ENCODE measurements at regions not wholly inside any gene's neighbourhood (a gene's known extent, or its start where the extent isn't known, plus 50 kb on each side); places are given as distances from the start of the nearest gene placed in this dataset.

GRCh38 chr18:40417501-40417900 lies 1537.5 kb upstream of the PIK3C3 start:
- Histone ChIP-seq H3K4me2 (ENCODE audit: insufficient read depth in 1 of 2, low read depth in 2 of 2, low read length in 2 of 2) (no peak overlapping the region), H3K4me1 (replicated peaks in 1 of 4; ENCODE audit: control insufficient read depth in 3 of 4, insufficient read depth in 4 of 4, low read length in 3 of 4) (no peaks in the 10 kb centered on the region), H2BK15ac (ENCODE audit: low read length) (no peak overlapping the region), H3K56ac (replicated peaks; ENCODE audit: insufficient read length, low read depth, low read length) (no peak overlapping the region), H3K9ac (replicated peaks in 1 of 4; ENCODE audit: extremely low read depth in 1 of 4, low read depth in 3 of 4, low read length in 3 of 4) (no peak overlapping the region), H3K4ac (replicated peaks; ENCODE audit: insufficient read length, low read depth, low read length) (no peak overlapping the region), H2BK12ac (ENCODE audit: low read depth, low read length) (no peak overlapping the region), H2BK20ac (ENCODE audit: low read length) (no peak overlapping the region), H3K9me3 (ENCODE audit: insufficient read depth in 2 of 2, low read depth in 1 of 2, low read length in 1 of 2) (no peaks in the 10 kb centered on the region), H3K18ac (ENCODE audit: extremely low read depth, low read length) (no peak overlapping the region), H4K91ac (replicated peaks; ENCODE audit: insufficient read length, low read length) (no peak overlapping the region), H2BK5ac (ENCODE audit: low read depth, low read length) (no peak overlapping the region), H3K14ac (ENCODE audit: insufficient read length) (no peak overlapping the region), H3K23me2 (ENCODE audit: low read depth, low read length) (no peaks in the 10 kb centered on the region), H3K27me3 (replicated peaks in 1 of 4; ENCODE audit: control insufficient read depth in 3 of 4, extremely low read depth in 1 of 4, insufficient read depth in 3 of 4, low read length in 3 of 4) (no peaks in the 10 kb centered on the region), H2AK5ac (ENCODE audit: low read depth, low read length) (no peak overlapping the region), H2AFZ (ENCODE audit: low read length) (no peak overlapping the region), H3K36me3 (ENCODE audit: control insufficient read depth in 2 of 4, insufficient read depth in 4 of 4, low read length in 3 of 4) (no peaks in the 10 kb centered on the region), H3K23ac (ENCODE audit: insufficient read length) (no peak overlapping the region), H3K27ac (ENCODE audit: low read depth, low read length) (no peak overlapping the region), H3K4me3 (ENCODE audit: extremely low read depth in 1 of 4, insufficient read depth in 2 of 4, low read depth in 3 of 4, low read length in 4 of 4) (no peak overlapping the region), H4K8ac (ENCODE audit: extremely low read depth, insufficient read depth, low read length) (no peak overlapping the region), H3K79me1 (ENCODE audit: low read depth, low read length) (no peaks in the 10 kb centered on the region), H4K5ac (ENCODE audit: insufficient read length, low read depth, low read length) (no peak overlapping the region), H4K20me1 (replicated peaks in 1 of 2; ENCODE audit: control insufficient read depth in 1 of 2, insufficient read depth in 2 of 2, low read length in 2 of 2) (no peaks in the 10 kb centered on the region), H2BK120ac (replicated peaks; ENCODE audit: low read depth, low read length) (no peak overlapping the region), H3K79me2 (ENCODE audit: control insufficient read depth in 1 of 2, insufficient read depth in 2 of 2, low read length in 2 of 2) (no peaks in the 10 kb centered on the region)
- POLR2A ChIA-PET (ENCODE audit: partially characterized antibody): no interaction called here
- FAIRE-seq: no peak
- CTCF ChIA-PET (ENCODE audit: partially characterized antibody): interaction anchor here (1.1 kb wide), 1 partner anchor 241 kb away, joined by 3 read pairs; no protein-coding TSS in a partner anchor
- 71% methylated on average over 1 of the region's 1 CpG; no CpG with 5 or more reads in 1 of the 2 experiments for WGBS, 2 experiments (ENCODE audit: extremely low coverage in 1 of 2, insufficient coverage in 1 of 2, insufficient read length in 1 of 2, insufficient replicate concordance in 2 of 2, low coverage in 1 of 2, low lambda C conversion rate in 2 of 2, missing lambda C conversion rate in 1 of 2)
- no peak for DNase-seq (ENCODE audit: low read depth in 1 of 2, low spot score in 2 of 2)
- TF ChIP-seq CREB1 (IDR thresholded peaks at IDR 0.05) (no peak), CBX5 (IDR thresholded peaks at IDR 0.05; ENCODE audit: low read depth, low read length) (no peak), E2F6 (IDR thresholded peaks at IDR 0.05) (no peak), ATF3 (IDR thresholded peaks at IDR 0.05; ENCODE audit: insufficient read depth, low read depth, low read length) (no peak), EZH2 (IDR thresholded peaks at IDR 0.05; ENCODE audit: low read depth, low read length, severe bottlenecking) (no peak), HDAC2 (IDR thresholded peaks at IDR 0.05; ENCODE audit: borderline replicate concordance in 1 of 2, low read depth in 2 of 2, low read length in 2 of 2) (no peak), CTBP2 (IDR thresholded peaks at IDR 0.05; ENCODE audit: borderline replicate concordance, insufficient read depth, insufficient read length, low read length) (no peak), YY1 (IDR thresholded peaks at IDR 0.05; ENCODE audit: low read depth, low read length) (no peak), ASH2L (IDR thresholded peaks at IDR 0.05; ENCODE audit: low read length) (no peak), SIN3A (conservative IDR thresholded peaks at IDR 0.05 in 1 of 2, IDR thresholded peaks at IDR 0.05 in 1 of 2; ENCODE audit: low read depth in 1 of 2, low read length in 2 of 2) (no peak), RXRA (IDR thresholded peaks at IDR 0.05; ENCODE audit: insufficient read depth, low read depth, low read length) (no peak)

All from H1 (cell line).